Prostate gland (tissue), 2 donors: ENCODE measurements at regions not wholly inside any gene's neighbourhood (a gene's known extent, or its start where the extent isn't known, plus 50 kb on each side); places are given as distances from the start of the nearest gene placed in this dataset.

ENCODE experiments used
- DNase-seq: peaks from one replicate; pipeline ENCODE4 v3.0.0-alpha.2; 2019; ENCODE audit warnings: low spot score
- H3K27ac ChIP-seq, 2 donors: fragments of 200-600 bp; sonication (generic); 2 replicates each; pipeline ENCODE4 v1.5.1; 2017 to 2019
- H3K27me3 ChIP-seq: fragments of 200-600 bp; sonication (generic); replicated peaks from 2 replicates; pipeline ENCODE4 v1.5.1; 2019; ENCODE audit not compliant: insufficient read depth
- H3K36me3 ChIP-seq, 2 donors: fragments of 200-600 bp; sonication (generic); 1 replicate in 1 of 2; 2 replicates in 1 of 2; pipeline versions ENCODE4 v1.5.1 to v1.8.1; 2017 to 2019
- H3K4me1 ChIP-seq: fragments of 200-600 bp; sonication (generic); replicated peaks from 2 replicates; pipeline ENCODE4 v1.5.1; 2019
- H3K4me3 ChIP-seq, 2 donors: fragments of 200-600 bp; sonication (generic); 2 replicates each; pipeline ENCODE4 v1.5.1; 2017 to 2019
- H3K9me3 ChIP-seq: fragments of 200-600 bp; sonication (generic); 2 replicates; pipeline ENCODE4 v1.5.1; 2017
- POLR2A ChIP-seq: fragments of 450-650 bp; IDR thresholded peaks from one replicate; pipeline ENCODE4 v1.6.1; 2016; ENCODE audit warnings: antibody characterized with exemption, mild to moderate bottlenecking
- POLR2AphosphoS5 ChIP-seq: sonication (generic); formaldehyde crosslinking; IDR thresholded peaks from one replicate; pipeline ENCODE4 v1.6.1; 2017; ENCODE audit warnings: antibody characterized with exemption
- WGBS: methylation state at CpG from one replicate; pipeline ENCODE4 v1.1.5; 2018; 5-methylcytosine and 5-hydroxymethylcytosine counted together
- intact Hi-C: fragments of 100-400 bp; cut with DNase I; formaldehyde crosslinking; loops from one replicate; pipeline ENCODE4 v1.14.2; 2022
- TF ChIP-seq, protein P1 (sequence below), 4 experiments: fragments of 200-600 bp in 2 of 4; fragments of 450-650 bp in 2 of 4; sonication (generic) in 2 of 4; IDR thresholded peaks; 1 replicate in 3 of 4; 2 replicates in 1 of 4; pipeline ENCODE4 v1.5.1; 2016 to 2019; ENCODE audit warnings: antibody characterized with exemption in 4 of 4, mild to moderate bottlenecking in 2 of 4, moderate library complexity in 2 of 4

GRCh38 chrX:20913760-20914159 lies 460.5 kb upstream of the CNKSR2 start:
- DNase-seq = no peak

GRCh38 chrX:20906571-20906970 lies 467.6 kb upstream of the CNKSR2 start:
- Histone ChIP-seq H3K9me3 (no peaks in the 10 kb centered on the region), H3K4me1 (no peaks in the 10 kb centered on the region), H3K36me3 (no peaks in the 10 kb centered on the region), H3K4me3 (no peak overlapping the region), H3K27ac (no peak overlapping the region), H3K27me3 (no peaks in the 10 kb centered on the region)
- TF ChIP-seq, protein P1, sequence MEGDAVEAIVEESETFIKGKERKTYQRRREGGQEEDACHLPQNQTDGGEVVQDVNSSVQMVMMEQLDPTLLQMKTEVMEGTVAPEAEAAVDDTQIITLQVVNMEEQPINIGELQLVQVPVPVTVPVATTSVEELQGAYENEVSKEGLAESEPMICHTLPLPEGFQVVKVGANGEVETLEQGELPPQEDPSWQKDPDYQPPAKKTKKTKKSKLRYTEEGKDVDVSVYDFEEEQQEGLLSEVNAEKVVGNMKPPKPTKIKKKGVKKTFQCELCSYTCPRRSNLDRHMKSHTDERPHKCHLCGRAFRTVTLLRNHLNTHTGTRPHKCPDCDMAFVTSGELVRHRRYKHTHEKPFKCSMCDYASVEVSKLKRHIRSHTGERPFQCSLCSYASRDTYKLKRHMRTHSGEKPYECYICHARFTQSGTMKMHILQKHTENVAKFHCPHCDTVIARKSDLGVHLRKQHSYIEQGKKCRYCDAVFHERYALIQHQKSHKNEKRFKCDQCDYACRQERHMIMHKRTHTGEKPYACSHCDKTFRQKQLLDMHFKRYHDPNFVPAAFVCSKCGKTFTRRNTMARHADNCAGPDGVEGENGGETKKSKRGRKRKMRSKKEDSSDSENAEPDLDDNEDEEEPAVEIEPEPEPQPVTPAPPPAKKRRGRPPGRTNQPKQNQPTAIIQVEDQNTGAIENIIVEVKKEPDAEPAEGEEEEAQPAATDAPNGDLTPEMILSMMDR (IDR thresholded peaks at IDR 0.05) = no peak
- TF ChIP-seq POLR2A (no peak), POLR2AphosphoS5 (no peak)
- intact Hi-C loops = no loop called here
- no peak for DNase-seq

More at GRCh38 chrX:20913760-20914159, 460.5 kb upstream of the CNKSR2 start:
- Histone ChIP-seq H3K27me3 (no peaks in the 10 kb centered on the region), H3K27ac (no peak overlapping the region), H3K36me3 (no peaks in the 10 kb centered on the region), H3K4me1 (no peaks in the 10 kb centered on the region), H3K4me3 (no peak overlapping the region), H3K9me3 (no peaks in the 10 kb centered on the region)
- intact Hi-C loops = no loop called here
- TF ChIP-seq, protein P1 (IDR thresholded peaks at IDR 0.05) = no peak
- no peak for TF ChIP-seq POLR2AphosphoS5
- no peak for TF ChIP-seq POLR2A
- 14% methylated on average over 3 of the region's 3 CpGs for WGBS

DNA sequence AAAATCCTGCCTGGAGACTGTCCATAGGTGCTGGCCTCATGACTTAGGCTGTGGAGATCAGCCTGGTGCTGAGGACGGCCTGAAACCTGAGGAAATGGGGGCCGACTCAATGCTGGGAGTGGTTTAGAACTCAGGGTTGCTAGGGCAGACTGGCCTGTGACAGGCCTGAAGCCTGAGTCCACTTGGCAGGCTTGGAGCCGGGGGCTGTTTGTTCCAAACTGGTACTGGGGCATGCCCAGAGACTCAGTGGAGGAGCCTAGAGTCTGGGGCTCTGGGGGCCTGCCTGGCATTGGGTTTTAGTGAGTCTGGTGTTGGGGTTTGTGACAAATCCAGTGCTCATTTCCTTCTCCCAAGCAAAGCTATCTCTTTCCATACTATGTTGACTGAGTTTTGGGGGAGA lies 489.7 kb upstream of the CNKSR2 start:
- no peak for DNase-seq
- Histone ChIP-seq H3K4me3 (no peak overlapping the region), H3K9me3 (no peaks in the 10 kb centered on the region), H3K4me1 (no peaks in the 10 kb centered on the region), H3K27me3 (no peaks in the 10 kb centered on the region), H3K27ac (no peak overlapping the region), H3K36me3 (no peaks in the 10 kb centered on the region)
- WGBS = no CpG with 5 or more reads among the region's 3 CpGs
- intact Hi-C loops = no loop called here
- TF ChIP-seq POLR2AphosphoS5 (no peak), POLR2A (no peak)
- TF ChIP-seq, protein P1 (IDR thresholded peaks at IDR 0.05) = no peak

- no peak overlapping the region for H3K27ac ChIP-seq
- H3K4me3 ChIP-seq = no peak overlapping the region
- DNase-seq = no peak
- no peaks in the 10 kb centered on the region for H3K27me3 ChIP-seq
- intact Hi-C loops = no loop called here
- no peaks in the 10 kb centered on the region for H3K36me3 ChIP-seq
- TF ChIP-seq, protein P1 (IDR thresholded peaks at IDR 0.05) = no peak
- TF ChIP-seq POLR2AphosphoS5 (no peak), POLR2A (no peak)
- H3K4me1 ChIP-seq = no peaks in the 10 kb centered on the region
- no peaks in the 10 kb centered on the region for H3K9me3 ChIP-seq
Measured at GRCh38 chrX:20863649-20864048, 510.6 kb upstream of the CNKSR2 start.

GRCh38 chrX:20861113-20861512 lies 513.1 kb upstream of the CNKSR2 start:
- DNase-seq = no peak
- intact Hi-C loops = no loop called here
- H3K27ac ChIP-seq = no peak overlapping the region
- H3K36me3 ChIP-seq = no peaks in the 10 kb centered on the region
- TF ChIP-seq, protein P1 (IDR thresholded peaks at IDR 0.05) = no peak
- TF ChIP-seq POLR2AphosphoS5 (no peak), POLR2A (no peak)
- H3K4me3 ChIP-seq = no peak overlapping the region
- H3K4me1 ChIP-seq = no peaks in the 10 kb centered on the region
- H3K27me3 ChIP-seq = no peaks in the 10 kb centered on the region
- no peaks in the 10 kb centered on the region for H3K9me3 ChIP-seq
- WGBS = 100% methylated on average over 2 of the region's 3 CpGs
